IPS-18a (cell line): ENCODE measurements at regions not wholly inside any gene's neighbourhood (a gene's known extent, or its start where the extent isn't known, plus 50 kb on each side); places are given as distances from the start of the nearest gene placed in this dataset.

Source experiments
- H3K27ac ChIP-seq: one replicate; pipeline ENCODE4 v1.5.1; 2013; ENCODE audit warnings: low read length
- H3K27me3 ChIP-seq: one replicate; pipeline ENCODE4 v1.6.1; 2013; ENCODE audit warnings: mild to moderate bottlenecking, low read length; ENCODE audit not compliant: control insufficient read depth, insufficient read depth
- H3K36me3 ChIP-seq: one replicate; pipeline ENCODE4 v1.6.1; 2013; ENCODE audit warnings: low read depth, low read length; ENCODE audit not compliant: control insufficient read depth
- H3K4me1 ChIP-seq: one replicate; pipeline ENCODE4 v1.6.1; 2013; ENCODE audit warnings: low read depth, low read length; ENCODE audit not compliant: control insufficient read depth
- H3K4me3 ChIP-seq: one replicate; pipeline ENCODE4 v1.5.1; 2013; ENCODE audit warnings: low read length
- H3K9ac ChIP-seq: one replicate; pipeline ENCODE4 v1.6.1; 2013; ENCODE audit warnings: mild to moderate bottlenecking, low read length, moderate library complexity
- H3K9me3 ChIP-seq: one replicate; pipeline ENCODE4 v1.6.1; 2013; ENCODE audit warnings: low read depth, low read length; ENCODE audit not compliant: control insufficient read depth

DNA sequence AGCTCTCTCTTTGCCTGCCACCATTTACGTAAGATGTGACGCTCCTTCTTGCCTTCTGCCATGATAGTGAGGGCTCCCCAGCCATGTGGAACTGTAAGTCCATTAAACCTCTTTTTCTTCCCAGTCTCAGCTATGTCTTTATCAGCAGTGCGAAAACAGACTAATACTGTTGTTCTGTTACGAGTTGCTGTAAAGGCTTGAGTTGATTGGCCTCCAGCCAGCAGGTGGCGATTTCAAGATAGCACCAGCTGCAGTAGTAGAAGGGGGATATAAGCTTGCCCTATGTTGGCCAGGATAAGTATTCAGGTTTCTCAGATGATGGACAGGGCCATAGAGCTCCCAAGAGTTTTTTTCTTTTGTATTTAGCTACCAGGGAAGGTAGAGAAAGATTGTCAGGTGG is 385.5 kb downstream of the MZT1 start:
- no peak overlapping the region for H3K27ac ChIP-seq
- H3K4me3 ChIP-seq = no peak overlapping the region
- no peaks in the 10 kb centered on the region for H3K36me3 ChIP-seq
- H3K9me3 ChIP-seq = no peaks in the 10 kb centered on the region
- no peak overlapping the region for H3K9ac ChIP-seq
- no peaks in the 10 kb centered on the region for H3K27me3 ChIP-seq
- no peaks in the 10 kb centered on the region for H3K4me1 ChIP-seq

DNA sequence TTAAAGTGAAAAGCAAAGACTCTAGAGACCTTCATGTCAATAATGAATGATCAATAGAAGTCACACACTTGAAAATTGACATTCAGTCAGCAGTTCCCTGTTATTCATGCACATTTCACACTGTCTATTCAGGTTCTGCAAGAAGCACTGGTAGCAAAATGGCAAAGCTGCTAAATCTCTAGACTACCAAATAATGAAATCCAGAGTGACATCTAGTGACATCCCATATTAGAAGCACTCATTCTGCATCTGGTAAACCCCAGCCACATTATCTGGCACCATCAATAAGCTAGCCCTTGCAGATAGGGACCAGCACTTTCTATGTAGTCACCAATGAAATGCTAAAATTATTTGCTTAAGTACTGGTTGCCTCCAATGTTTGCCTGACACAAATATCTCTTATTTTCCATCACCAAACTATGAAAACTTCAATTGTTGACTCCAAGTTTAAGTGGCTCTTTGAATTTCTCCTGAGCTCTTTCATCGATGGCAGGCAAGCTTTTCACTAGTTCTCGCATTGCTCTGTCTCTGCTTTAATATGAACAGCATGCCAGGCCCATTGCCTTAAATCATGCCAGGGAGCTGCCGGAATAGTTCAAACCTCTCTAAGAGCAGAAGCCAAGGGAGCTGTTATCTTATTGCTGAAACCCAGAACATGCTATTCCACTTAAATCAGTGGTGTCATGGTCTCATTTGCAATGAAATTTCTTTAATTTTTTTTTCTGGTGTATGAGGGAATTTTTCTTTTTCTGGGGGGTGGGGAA is 409.9 kb downstream of the MZT1 start:
- Histone ChIP-seq H3K36me3 (no peaks in the 10 kb centered on the region), H3K4me3 (no peak overlapping the region), H3K27me3 (no peaks in the 10 kb centered on the region), H3K9ac (no peak overlapping the region), H3K4me1 (peaks cover 21% of the 10 kb centered on the region), H3K9me3 (no peaks in the 10 kb centered on the region), H3K27ac (no peak overlapping the region)

DNA sequence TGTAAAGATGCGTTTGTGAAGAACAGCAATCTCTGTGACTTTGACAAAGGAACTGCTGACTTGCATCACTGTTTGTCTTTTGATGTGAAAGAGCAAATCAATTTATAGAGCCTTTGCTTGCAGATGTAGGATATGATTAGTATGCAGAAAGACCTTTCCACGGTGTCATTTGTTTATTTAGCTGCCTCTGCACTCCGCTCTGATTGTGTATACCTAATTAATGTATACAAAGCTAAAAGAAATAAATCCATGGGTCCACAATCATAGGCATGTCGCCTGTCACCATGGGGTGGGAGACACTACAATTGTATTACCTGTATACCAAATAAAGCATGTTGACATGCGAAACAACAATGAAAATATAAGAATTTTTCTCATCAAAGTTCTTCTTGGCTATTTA is 410.7 kb downstream of the MZT1 start:
- Histone ChIP-seq H3K4me1 (peaks cover 21% of the 10 kb centered on the region), H3K27ac (no peak overlapping the region), H3K4me3 (no peak overlapping the region), H3K9ac (no peak overlapping the region), H3K27me3 (no peaks in the 10 kb centered on the region), H3K36me3 (no peaks in the 10 kb centered on the region), H3K9me3 (no peaks in the 10 kb centered on the region)

DNA sequence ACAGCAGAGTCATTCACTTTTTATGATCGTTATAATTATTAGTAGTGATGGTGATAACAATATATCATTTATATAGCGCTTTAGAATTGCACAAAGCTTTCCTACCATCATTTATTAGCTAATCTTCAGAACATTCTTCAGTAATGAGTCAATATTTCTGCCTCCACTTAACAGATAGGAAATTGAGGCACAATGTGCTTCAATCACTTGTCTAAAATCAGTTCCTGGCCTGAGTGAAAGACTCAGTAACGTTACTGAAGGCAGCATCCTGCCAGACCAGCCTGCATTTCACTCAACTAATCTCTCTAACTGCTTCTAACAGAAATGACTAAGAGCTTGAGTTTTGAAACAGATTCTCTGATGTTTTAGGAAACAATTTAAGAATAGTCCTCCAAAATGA is 412.1 kb downstream of the MZT1 start:
- no peaks in the 10 kb centered on the region for H3K36me3 ChIP-seq
- no peaks in the 10 kb centered on the region for H3K9me3 ChIP-seq
- no peak overlapping the region for H3K9ac ChIP-seq
- H3K27ac ChIP-seq = no peak overlapping the region
- H3K4me1 ChIP-seq = peaks cover 21% of the 10 kb centered on the region
- no peak overlapping the region for H3K4me3 ChIP-seq
- H3K27me3 ChIP-seq = no peaks in the 10 kb centered on the region

DNA sequence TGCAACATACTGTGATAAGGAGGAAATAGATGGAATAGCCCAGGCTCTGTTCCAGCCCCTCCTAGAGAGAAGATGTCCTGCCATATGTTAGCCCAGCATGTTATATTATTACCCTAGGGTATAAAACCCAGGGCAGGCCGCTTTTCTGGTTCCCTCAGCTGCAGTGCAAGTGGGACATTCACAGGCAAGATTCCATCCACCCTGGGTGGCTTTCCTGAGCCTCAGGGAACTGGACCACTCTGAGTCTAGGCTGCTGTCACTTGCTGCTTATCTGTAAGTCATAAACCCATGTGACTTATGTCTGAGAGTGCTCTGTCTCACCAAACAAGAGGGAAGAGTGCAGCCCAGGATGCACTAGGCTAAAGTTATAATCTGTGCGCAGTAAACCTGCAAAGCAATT is 413.2 kb downstream of the MZT1 start:
- Histone ChIP-seq H3K36me3 (no peaks in the 10 kb centered on the region), H3K9ac (no peak overlapping the region)

DNA sequence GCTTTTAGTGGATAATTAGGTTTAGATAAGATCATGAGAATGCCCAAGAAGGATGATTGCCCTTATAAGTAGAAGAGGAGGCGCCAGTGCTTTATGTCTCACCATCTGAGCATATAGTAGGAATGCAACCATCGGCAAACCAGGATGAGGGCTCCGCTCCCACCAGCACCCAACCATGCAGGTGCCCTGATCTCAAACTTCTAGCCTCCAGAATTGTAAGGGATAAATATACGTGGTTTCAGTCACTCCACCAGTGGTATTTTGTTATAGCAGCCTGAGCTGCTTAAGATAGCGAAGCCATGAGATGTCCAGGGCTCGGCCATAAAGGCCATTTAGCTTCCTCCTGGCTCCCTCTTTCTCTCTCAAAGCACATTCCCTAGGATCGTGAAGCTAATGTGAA is 413.9 kb downstream of the MZT1 start:
- Histone ChIP-seq H3K4me1 (peaks cover 12% of the 10 kb centered on the region), H3K4me3 (no peak overlapping the region), H3K27me3 (no peaks in the 10 kb centered on the region), H3K9me3 (no peaks in the 10 kb centered on the region), H3K36me3 (no peaks in the 10 kb centered on the region), H3K9ac (no peak overlapping the region), H3K27ac (no peak overlapping the region)

More for the DNA sequence above, 413.2 kb downstream of the MZT1 start:
- Histone ChIP-seq H3K27me3 (no peaks in the 10 kb centered on the region), H3K4me3 (no peak overlapping the region), H3K27ac (no peak overlapping the region), H3K4me1 (peaks cover 18% of the 10 kb centered on the region), H3K9me3 (no peaks in the 10 kb centered on the region)

DNA sequence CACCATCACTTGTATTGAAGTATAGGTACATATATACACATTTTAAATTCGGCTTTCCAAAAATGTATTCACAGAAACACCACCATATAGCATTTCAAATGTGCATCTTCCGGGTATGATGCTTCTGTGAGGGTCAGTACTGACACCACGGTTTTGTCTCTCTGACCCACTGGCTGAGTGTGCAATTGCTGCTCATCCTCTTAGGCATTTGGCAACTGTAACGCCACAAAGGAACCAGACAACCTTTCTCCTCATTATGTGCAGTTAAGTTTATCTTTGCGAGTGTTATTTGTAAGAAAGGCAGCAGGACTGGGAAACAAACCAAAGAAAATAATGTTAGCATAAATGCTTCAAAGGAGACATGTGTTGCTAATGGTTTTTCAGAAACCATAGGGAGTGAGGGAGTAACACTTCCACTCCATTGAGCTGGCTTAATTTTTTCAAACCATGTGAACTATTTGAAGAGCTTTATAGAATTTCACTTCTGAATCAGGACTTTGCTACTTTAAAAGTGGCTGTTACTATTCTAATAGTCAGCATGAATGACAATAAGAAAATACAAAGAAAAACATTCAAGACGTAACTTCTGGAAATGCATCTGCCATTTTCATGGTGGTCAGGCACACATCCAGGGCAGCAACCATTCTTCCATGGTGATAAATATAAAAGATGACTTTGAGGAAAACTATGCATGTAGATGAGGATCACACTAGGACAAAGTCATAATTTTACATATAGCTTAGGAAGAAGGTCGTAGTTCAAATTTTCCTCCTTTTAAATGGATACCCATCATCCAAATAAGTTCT is 423.3 kb downstream of the MZT1 start:
- Histone ChIP-seq H3K4me1 (peaks cover 7% of the 10 kb centered on the region), H3K4me3 (no peak overlapping the region), H3K9me3 (no peaks in the 10 kb centered on the region), H3K9ac (no peak overlapping the region), H3K36me3 (no peaks in the 10 kb centered on the region), H3K27me3 (no peaks in the 10 kb centered on the region), H3K27ac (no peak overlapping the region)

DNA sequence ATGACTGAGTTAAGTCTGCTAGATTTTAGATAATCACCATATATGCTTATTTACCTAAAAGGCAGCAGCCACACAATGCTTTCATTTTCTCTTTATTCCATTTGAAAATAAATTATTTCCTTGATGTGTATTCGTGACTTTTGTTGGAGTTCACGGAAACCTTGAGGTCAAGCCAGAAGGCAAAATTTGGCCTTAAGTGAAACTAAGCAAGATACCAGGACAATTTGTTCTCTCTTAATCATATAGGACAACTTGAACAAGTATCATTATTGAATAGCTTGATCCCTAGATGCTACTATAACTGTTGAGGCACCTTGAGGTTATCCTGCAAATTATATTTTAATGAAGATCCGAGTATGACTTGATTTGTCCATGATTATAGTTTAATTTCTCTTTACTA is 429.2 kb upstream of the DACH1 start:
- Histone ChIP-seq H3K27me3 (no peaks in the 10 kb centered on the region), H3K9ac (no peak overlapping the region), H3K4me1 (peaks cover 19% of the 10 kb centered on the region), H3K36me3 (no peaks in the 10 kb centered on the region), H3K4me3 (no peak overlapping the region), H3K27ac (no peak overlapping the region), H3K9me3 (no peaks in the 10 kb centered on the region)

DNA sequence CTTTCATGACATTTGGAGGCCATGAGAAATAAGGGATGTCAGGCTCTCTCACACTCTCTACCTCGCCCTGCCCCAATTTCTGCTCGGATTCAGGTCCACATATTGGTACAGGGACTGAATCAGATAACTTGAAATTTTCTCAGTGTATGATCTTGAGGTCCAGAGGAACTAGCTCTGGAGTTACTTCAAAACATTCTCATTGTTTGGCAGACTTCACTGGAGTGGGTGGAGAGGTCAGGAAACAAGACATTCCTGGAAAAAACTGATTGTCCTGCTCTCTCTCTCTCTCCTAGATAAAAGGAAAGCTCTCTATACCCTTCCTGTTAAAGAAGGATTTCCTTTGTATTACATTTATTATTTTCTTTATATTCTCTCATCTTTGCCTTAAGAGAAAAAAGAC is 428.1 kb upstream of the DACH1 start:
- Histone ChIP-seq H3K4me3 (no peak overlapping the region), H3K9me3 (no peaks in the 10 kb centered on the region), H3K9ac (no peak overlapping the region), H3K36me3 (no peaks in the 10 kb centered on the region), H3K27me3 (no peaks in the 10 kb centered on the region), H3K27ac (no peak overlapping the region), H3K4me1 (peaks cover 21% of the 10 kb centered on the region)

DNA sequence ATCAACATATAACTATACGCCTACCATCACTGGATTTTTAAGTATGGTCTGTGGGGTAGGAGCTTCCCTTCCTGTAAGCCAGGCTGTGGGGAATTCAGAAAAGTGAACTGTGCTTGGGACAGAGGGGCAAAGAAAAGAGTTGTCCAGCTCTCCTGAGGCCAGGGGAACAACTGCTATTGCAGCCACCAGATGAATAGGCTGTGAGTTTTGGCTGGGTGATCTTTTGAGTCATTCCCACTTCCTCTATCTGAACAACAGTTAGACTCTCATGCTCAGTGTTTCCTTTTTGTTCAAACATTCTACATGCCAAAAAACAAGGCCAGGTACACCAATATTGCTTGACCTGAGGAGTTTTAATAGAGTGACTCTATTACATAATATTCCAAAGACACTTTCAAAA is 426.2 kb upstream of the DACH1 start:
- no peak overlapping the region for H3K27ac ChIP-seq
- no peaks in the 10 kb centered on the region for H3K9me3 ChIP-seq
- no peak overlapping the region for H3K4me3 ChIP-seq
- no peak overlapping the region for H3K9ac ChIP-seq
- no peaks in the 10 kb centered on the region for H3K27me3 ChIP-seq
- H3K36me3 ChIP-seq = no peaks in the 10 kb centered on the region
- H3K4me1 ChIP-seq = peaks cover 15% of the 10 kb centered on the region

DNA sequence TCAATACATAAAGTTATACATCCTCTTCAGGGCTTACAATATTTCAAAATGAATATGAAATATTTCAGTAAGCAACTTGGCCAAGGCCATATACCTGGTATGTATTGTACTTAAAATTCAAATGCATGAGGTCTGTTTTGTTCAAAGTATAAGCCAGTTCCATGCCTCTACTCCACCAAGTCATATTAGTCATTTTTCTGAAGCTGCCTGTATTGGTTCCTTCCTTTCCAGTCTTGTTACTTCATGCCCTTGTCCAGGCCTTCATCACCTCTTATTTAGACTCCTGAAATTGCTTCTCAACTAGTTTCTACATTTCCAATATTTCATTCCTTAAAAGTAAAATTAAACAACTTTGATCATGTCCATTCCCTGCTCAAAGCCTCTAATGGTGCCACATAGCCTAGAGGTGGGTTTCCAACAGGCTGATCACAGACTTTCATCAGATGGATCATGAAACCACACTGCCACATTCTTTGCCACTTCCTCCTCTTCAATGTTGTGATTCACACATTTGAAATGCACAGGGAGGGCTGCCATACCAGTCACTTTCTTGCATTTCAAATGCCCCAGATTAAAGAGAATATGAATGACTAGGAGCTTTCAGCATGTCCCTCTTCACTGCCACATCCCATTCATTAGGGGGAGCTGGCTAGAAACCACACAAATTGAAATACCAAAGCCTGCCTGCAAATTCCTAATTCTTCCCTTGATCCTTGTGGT is 424.1 kb upstream of the DACH1 start:
- Histone ChIP-seq H3K9ac (no peak overlapping the region), H3K4me1 (peaks cover 8% of the 10 kb centered on the region), H3K4me3 (no peak overlapping the region), H3K36me3 (no peaks in the 10 kb centered on the region), H3K27ac (no peak overlapping the region), H3K9me3 (no peaks in the 10 kb centered on the region), H3K27me3 (no peaks in the 10 kb centered on the region)
